GM18868 (cell line): ENCODE measurements at regions not wholly inside any gene's neighbourhood (a gene's known extent, or its start where the extent isn't known, plus 50 kb on each side); places are given as distances from the start of the nearest gene placed in this dataset.

Source experiments
- ATAC-seq: cut with Tn5 transposase; IDR thresholded peaks from one replicate; pipeline ENCODE4 v1.9.1; 2021; ENCODE audit warnings: mild to moderate bottlenecking, moderate library complexity; ENCODE audit not compliant: unreplicated experiment

DNA sequence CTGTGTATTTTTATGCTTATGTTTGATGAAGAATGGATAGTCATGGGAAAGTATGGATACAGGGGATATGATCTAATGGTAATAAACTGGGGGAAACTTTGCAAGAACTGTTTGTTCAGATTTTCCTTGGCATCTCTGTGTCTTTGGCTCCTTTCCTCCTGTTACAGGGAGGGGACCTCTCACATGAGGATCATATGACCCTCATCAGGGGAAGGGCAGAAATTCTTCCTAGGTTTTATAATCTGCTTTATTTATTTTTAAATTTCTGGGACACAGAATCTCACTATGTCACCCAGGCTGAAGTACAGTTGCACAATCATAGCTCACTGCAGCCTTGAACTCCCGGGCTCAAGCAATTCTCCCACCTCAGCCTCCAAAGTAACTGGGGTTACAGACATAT, 526.5 kb downstream of the CCER1 start:
- no peak for ATAC-seq

DNA sequence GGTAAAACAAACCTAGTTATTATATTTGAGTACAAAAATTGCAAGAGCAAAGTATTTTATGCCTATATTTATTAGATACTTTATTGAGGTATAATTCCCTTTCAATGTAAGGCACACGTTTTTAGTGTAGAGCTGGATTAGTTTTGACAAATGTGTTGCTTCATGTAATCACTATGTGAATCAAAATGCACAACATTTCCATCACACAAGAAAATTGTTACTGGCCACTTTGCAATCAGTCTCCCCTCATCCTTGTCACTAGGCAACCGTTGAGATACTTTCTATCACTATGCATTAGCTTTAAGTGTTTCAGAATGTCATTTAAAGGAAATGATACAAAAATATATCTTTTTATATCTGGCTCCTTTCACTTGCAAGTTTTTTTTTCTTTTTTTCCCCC, 531.0 kb downstream of the CCER1 start:
- ATAC-seq = no peak

DNA sequence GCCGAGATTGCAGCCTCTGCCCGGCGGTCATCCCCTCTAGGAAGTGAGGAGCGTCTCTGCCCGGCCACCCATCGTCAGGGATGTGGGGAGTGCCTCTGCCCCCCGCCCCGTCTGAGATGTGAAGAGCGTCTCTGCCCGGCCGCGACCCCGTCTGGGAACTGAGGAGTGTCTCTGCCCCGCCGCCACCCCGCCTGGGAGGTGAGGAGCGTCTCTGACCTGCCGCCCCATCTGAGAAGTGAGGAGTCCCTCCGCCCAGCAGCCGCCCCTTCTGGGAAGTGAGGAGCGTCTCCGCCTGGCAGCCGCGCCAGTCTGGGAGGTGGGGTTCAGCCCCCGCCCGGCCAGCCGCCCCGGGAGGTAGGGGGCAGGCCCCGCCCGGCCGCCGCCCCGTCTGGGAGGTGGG, 544.0 kb downstream of the CCER1 start:
- ATAC-seq = no peak

DNA sequence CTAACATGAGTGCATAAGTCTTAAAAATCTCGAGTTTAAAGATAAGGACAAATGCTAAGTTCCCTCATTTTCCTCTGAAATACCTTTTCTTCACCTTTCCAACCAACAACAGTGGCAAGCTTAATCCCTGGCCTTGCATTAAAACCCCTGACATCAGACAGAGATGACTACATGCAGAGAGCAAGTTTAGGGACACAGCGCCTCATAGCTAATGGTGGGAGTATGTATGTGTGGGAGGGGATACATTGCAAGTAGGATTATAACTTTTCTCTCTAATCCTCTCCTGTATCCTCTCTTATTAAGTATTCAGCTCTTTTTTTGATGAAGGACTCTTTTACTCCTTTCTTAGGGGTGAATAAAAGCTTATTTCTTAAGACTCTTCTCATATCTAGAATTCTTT, 547.1 kb downstream of the CCER1 start:
- ATAC-seq = no peak

DNA sequence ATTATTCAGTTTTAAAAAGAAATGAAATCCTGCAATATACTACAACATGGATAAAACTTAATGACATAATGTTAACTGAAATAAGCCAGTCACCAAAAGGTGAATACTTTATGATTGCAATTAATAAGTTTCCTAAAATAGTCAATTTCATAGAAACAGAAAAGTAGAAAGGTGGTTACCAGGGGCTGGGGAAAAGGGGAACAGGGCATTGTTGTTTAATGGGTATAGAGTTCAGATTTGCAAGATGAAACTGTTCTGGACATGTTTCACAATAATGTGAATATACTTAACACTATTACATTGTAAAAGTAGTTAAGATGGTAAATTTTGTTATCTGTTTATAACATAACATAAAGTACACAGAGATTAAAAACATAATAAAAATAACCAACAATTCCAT, 550.9 kb downstream of the CCER1 start:
- peak; percentile 82 for ATAC-seq

DNA sequence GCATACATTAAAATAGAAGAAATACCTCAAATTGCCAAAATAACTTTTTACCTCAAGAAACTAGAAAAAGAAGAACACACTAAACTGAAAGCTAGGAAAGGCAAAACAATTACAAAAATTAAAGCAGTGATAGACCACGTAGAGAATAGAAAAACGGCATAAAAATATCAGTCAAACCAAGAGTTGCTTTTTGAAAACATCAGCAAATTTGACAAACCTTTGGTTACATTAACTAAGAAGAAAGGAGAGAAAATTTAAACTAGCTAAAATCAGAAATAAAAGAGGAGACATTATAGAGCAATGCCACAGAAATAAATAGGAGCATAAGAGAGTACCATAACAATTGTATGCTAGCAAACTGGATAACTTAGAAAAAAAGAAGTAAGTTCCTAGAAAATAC, 553.8 kb downstream of the CCER1 start:
- ATAC-seq = no peak

DNA sequence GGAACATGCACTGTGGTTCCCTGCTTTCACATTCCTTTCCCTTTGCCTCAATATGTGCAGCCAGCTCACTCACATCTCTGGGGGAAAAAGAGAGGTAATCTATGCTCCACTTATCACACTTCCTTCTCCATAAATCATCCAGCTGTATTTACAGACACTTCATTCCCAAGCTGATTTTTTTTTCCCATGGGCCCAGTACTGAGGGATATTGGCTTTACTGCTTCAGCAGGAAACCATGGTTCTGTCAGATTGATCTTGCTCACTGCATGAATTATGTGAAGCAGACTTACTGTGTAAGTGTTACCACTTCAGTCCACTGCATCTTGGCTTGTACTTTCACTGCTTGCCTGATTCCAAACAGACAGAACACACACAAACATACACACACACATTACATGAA, 555.6 kb downstream of the CCER1 start:
- ATAC-seq = no peak

DNA sequence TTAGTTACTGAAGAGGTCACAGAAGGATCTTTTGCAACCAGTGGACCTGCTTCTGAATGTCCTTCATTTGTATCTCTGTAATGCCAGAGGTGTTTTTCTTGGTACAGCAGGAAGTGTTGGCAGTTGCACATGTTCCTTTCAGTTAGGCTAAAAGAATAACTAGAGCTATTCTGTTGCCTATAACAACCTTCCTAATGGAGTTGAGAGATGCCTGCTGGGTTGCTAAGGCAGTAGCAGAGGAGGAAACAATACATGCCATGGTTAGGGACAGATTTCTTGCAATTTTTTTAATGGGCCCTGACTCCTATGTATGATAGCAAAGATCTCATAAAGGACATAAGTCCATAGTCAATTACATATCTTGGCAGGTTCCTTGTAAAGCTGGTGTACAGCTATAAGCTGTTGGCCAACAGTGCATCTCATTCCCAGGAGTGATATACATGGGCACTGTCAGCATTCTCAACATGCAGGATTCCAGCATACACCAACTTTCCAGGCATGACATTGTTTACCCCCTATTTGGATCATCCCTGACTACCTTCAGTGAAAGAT, 556.6 kb downstream of the CCER1 start:
- ATAC-seq = no peak

DNA sequence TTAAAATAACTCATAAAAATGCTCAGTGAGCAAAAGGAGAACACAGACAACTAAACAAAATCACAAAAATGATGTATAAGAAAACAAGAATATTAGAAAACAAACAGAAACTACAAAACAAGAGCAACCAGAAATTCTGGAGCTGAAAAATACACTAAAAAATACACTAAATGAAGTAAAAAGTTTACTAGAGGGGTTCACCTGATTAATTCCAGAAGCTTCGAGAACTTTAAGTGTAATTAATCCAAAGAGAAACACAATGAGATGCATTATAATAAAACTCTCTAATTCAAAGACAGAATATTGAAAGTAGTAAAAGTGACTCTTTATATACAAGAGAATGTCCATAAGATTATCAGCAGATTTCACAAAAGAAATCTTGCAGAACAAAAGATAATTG, 558.4 kb downstream of the CCER1 start:
- ATAC-seq = no peak

DNA sequence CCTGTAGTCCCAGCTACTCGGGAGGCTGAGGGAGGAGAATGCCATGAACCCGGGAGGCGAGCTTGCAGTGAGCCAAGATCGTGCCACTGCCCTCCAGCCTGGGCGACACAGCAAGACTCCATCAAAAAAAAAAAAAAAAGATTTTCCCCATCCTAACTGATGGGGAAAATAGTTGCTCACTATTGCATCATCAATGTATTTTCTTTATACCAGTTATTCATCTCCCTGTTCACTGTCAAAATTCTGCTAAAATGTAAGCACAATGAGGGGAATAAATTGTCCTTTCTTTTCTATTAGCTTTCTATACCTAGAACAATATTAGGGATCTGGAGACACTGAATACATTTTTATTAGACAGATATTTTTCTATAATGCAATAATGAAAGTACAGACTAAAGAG, 561.3 kb downstream of the CCER1 start:
- ATAC-seq = no peak

DNA sequence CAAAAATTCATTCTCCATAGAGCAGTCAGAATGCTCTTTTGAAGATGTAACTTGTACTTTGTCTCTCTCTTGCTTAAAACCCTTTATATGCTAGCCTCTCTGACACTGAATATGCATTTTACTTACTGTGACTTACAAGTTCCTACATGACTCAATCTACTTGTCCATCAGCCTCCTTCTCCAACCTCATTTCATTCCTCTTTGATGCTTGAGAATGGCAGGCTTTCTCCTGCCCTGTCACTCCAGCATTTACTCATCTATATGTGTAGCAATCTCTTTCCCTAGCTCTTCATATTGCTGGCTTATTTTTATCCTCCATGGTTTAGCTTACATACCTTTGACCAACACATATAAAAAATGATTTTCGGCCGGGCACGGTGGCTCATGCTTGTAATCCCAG, 561.9 kb downstream of the CCER1 start:
- no peak for ATAC-seq

DNA sequence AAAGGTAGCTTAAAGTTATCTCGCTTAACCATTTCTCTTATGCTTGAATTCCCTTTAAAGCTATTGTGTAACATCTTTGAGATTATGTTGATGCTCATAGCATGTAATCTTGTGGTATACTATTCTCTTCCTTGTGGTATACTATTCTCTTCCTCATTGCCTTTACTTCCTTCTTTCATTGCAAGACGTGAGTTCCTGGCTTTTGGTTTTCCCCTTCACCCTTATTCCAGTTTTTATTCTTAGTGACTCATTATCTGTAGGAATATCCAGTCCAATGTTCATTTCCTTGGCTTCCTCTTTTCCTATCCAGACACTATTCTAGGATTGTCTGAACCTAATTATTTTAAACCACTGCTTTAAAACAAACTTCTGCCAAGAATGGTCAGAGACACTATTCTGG, 564.0 kb downstream of the CCER1 start:
- ATAC-seq = no peak

DNA sequence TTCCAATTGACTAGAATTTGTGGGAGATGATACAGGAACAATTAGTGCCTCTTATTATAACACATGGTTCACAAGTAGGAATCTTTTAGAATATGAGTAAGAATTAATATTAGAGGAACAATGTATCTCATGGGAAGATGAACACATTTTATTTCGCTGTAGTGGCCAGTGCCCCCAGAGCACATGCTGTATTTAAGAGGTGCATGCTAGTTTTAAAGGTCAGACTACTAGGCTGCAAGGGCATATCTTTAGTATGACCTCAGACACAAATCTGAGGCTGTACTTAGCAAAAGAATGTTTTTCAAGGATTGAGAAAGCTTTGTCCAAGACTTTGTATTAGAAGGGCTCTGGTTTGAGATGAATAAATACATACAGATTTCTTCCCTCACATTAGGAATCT, 586.9 kb downstream of the CCER1 start:
- no peak for ATAC-seq

DNA sequence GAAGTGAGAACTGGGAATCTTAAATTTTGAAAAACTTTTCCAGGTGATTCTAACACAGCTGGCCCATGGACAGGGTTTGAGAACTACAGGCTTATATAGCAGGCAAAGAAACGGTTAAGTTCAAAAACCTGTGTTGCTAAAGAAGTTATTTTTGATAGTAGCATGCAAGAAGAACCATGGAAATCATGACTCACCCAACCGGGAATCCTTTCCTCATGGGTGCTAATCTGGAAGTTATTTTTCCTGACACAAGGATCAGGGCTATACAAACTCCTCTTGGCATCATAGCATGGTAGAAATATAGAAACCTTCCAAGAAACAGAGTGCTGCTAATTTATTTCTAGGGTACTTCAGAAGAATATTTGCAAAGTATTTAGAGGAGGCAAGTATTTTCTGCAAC, 588.7 kb downstream of the CCER1 start:
- no peak for ATAC-seq

DNA sequence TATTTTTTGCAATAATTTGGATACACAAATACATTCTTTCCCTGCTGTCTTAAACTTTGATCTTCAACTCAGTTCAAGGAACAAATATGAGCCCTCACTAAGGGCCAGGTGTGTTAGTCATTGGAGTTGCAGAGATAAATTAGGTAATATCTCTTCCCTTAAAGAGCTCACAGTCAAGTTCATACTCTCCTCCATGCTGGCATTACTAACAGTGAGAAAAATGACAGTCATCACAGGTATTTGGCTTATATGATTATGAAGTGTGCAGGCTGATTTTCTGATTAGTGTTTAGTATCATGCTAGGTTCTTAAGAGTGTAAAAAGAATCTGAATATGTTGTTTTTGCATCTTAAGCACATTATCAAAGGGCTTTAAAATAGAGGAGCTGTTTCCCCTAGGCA, 594.7 kb downstream of the CCER1 start:
- ATAC-seq = no peak

DNA sequence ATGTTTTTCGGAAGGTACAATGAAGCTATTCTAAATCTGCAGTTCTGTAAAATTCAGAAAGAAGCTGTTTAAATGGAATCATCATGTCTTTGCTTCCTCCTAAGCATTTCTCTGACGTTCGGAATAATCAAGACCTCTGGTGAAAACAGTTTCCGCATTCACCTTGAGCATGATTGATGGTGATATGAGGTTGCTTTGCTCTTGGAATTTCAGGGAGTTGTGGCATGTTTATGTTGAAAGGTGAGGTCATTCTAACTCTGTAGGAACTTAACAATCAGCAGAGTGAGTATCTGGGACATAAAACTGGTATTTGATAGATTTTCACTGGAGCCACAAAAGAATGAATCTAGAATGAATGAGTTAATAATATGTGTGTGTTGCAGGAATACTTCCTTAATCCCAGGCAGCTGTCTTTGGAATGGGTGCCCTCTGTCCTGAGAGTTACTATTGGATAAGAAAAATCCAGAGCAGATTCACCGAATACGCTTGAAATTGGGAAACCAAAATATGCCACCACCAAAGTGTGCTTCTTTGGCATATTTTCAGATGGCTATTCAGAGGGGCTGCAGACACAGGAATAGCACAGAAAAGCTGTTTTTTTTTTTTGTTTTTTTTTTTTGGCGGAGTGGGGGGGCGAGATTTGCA, 599.1 kb downstream of the CCER1 start:
- no peak for ATAC-seq

DNA sequence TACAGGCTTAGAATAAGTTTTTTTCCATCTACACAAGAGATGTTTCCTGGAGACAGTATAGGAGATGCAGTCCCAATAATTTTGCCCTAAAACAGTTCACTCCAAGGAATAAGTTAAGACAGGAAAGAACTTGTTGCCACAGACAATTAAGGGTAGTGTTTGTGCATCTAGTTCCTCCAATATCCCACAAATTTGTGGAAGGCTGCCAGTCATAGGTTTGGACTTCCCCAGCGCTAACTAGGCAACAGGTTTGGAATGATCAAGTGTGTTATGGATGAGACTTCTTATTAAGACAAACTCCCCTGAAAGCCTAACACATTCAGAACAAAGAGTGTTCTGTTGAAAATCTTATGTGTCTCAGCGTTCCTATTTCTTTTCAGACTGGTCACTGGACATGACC, 611.0 kb downstream of the CCER1 start:
- no peak for ATAC-seq

DNA sequence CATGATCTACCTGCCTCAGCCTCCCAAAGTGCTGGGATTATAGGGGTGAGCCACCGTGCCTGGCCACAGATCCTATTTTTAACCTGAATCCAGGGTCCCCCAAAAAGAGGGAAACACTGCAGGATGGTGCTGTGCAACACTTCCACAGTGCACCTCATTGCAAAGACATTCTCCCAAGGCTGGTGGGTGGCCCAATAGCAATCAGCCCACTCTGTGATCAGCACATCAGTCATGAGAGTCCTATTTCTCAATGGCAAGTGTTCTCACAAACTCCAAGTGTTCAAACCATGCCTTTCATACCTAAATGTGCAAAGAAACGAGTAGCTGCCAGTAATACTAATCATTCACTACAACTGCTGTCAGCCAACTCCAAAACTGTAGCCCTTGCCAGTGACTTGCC, 612.9 kb downstream of the CCER1 start:
- no peak for ATAC-seq

DNA sequence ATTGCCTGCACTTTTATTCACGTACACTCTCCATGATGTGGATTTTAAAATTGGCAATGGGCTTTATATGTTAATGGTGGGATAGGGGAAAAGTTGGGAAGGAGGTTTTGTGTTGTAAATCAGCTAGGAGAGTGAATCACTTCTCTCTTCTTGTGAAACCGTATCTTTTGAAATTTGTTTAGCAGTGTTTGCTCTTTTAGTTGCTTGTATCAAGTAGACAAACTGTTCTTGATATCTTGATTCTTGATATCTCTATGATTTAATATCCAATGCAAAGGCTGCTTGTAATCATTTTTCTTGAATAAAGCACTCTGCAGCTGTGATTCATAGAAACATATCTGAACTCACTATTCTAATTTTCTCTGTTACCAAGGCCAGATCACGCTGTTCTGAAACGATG, 615.1 kb downstream of the CCER1 start:
- ATAC-seq = no peak

DNA sequence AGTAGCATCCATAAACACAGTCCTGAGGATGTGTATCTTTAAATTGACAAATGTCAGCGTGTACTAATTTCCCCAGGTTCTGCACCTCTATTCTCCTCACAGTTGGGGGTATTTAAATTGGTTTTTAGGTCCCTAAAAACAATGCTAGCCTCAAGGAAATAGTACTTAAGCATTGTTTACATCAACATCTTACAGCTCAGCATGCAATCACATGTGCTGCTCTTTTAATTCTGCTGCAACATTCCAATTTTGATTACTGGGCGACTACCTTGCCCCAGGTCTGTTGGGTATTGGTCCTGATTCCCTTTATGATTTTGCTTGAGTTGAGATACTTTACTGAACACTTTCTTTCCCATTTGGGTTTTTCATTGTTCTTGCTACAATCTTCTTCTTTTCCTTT, 616.6 kb downstream of the CCER1 start:
- no peak for ATAC-seq

DNA sequence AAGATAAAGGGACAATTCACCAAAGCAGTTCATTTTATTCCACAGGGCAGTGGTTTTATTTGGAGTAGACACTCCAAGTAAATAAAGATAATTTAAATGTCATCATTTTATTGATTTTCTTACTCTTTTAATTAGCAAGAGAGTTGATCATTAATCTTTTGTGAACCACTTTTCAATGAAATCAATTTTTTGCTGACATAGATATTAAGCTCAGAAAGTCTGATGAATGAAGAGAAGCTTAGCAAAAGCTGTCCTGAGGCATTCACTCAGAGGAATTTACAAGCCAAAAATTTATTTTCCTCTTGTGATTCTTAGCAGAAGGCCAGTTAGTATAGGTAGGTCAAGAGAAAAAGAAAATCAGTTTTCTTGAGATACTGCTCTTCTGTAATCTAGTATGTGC, 618.0 kb downstream of the CCER1 start:
- ATAC-seq = no peak

DNA sequence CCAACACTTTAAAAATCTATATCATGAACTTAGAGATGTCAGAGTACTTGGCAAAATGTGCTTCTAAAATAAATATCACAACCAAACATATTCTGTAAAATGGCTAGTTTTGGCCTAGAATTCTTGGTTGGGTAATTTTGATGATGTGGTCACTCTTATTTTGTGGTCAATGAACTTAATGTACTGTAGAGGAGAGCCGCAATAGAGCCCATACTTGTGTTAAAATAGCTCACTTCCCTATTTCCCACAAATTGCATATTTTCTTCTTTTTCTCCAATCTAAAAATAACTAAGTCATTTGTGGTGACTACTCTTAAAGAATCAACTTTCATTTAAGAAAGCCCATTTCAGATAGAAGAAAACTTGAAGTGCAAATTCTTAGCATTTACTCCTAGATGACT, 619.4 kb downstream of the CCER1 start:
- no peak for ATAC-seq

DNA sequence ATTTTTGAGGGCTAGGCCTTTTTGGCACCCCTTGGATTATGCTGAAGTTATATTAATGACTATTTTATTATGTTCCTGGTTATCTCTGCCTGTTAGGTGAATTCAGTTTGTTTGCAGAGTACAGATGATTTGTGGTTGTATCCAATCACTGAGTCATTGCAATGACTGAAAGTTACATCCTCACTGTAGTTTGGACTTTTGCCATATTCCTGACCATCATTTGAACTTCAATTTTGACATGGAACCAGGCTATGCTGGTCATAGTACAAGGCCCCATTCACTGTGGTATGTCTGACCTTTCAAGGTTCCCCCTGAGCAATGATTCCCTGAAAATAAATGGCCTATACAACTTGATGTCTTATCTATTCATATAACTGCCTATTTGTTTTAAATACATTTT, 621.0 kb downstream of the CCER1 start:
- no peak for ATAC-seq
